ENCODE measurements at regions not wholly inside any gene's neighbourhood (a gene's known extent, or its start where the extent isn't known, plus 50 kb on each side); places are given as distances from the start of the nearest gene placed in this dataset.

GRCh38 chr2:234705108-234705507, 208.2 kb upstream of the ARL4C start:
- TF ChIP-seq CTCF (IDR thresholded peaks at IDR 0.05; ENCODE audit: poor library complexity, severe bottlenecking) (no peak), POLR2AphosphoS5 (IDR thresholded peaks at IDR 0.05) (no peak), TAF1 (IDR thresholded peaks at IDR 0.05; ENCODE audit: low read depth) (no peak), REST (IDR thresholded peaks at IDR 0.05; ENCODE audit: borderline replicate concordance) (no peak)
